SU-DHL-6 (cell line): ENCODE measurements at regions not wholly inside any gene's neighbourhood (a gene's known extent, or its start where the extent isn't known, plus 50 kb on each side); places are given as distances from the start of the nearest gene placed in this dataset.
A peak's percentile ranks its signal among the peaks of the same experiment; 100 is the strongest.

Experiments
- H2AFZ ChIP-seq: fragments of 200-600 bp; sonication (generic); 2 replicates; pipeline ENCODE4 v1.6.1; 2014; ENCODE audit warnings: low read depth, mild to moderate bottlenecking, moderate library complexity, mixed read lengths, antibody characterized with exemption, low read length; ENCODE audit not compliant: severe bottlenecking
- H3F3A ChIP-seq: fragments of 200-600 bp; shearing (Covaris generic); 2 replicates; pipeline ENCODE4 v1.6.0; 2016; ENCODE audit warnings: antibody characterized with exemption, mild to moderate bottlenecking; ENCODE audit not compliant: insufficient read depth
- H3K27ac ChIP-seq: fragments of 200-600 bp; sonication (generic); 2 replicates; pipeline ENCODE4 v1.5.1; 2016; ENCODE audit warnings: low read depth, mild to moderate bottlenecking, low read length, moderate library complexity, mixed read lengths
- H3K27me3 ChIP-seq: fragments of 200-600 bp; sonication (generic), shearing (Covaris generic); 2 replicates; pipeline ENCODE4 v1.6.0; 2014; ENCODE audit warnings: mild to moderate bottlenecking, low read length
- H3K36me3 ChIP-seq: fragments of 200-600 bp; sonication (generic); 2 replicates; pipeline ENCODE4 v1.6.1; 2014; ENCODE audit warnings: mild to moderate bottlenecking, low read length, mixed read lengths
- H3K4me2 ChIP-seq: fragments of 300-600, 200-600 bp; shearing (Covaris generic), sonication (generic); 2 replicates; pipeline ENCODE4 v1.6.0; 2014; ENCODE audit warnings: low read length, low read depth, mild to moderate bottlenecking; ENCODE audit not compliant: poor library complexity, severe bottlenecking
- H3K4me3 ChIP-seq: fragments of 200-600 bp; sonication (generic); 2 replicates; pipeline ENCODE4 v1.5.1; 2014; ENCODE audit warnings: antibody characterized with exemption, low read length, mild to moderate bottlenecking, mixed read lengths; ENCODE audit not compliant: insufficient read depth, poor library complexity, severe bottlenecking
- H3K79me2 ChIP-seq: fragments of 200-600 bp; sonication (generic); 2 replicates; pipeline ENCODE4 v1.6.1; 2014; ENCODE audit warnings: mild to moderate bottlenecking, low read length, moderate library complexity; ENCODE audit not compliant: insufficient read depth
- H3K9ac ChIP-seq: fragments of 200-600 bp; sonication (generic); 2 replicates; pipeline ENCODE4 v1.7.0; 2014; ENCODE audit warnings: mild to moderate bottlenecking, low read length
- H3K9me2 ChIP-seq: fragments of 200-600 bp; sonication (generic); replicated peaks from 2 replicates; pipeline ENCODE4 v1.6.1; 2014; ENCODE audit warnings: low read length; ENCODE audit not compliant: insufficient read depth
- H3K9me3 ChIP-seq: fragments of 200-600 bp; sonication (generic); 2 replicates; pipeline ENCODE4 v1.6.1; 2014; ENCODE audit warnings: low read length, mixed read lengths; ENCODE audit not compliant: insufficient read depth
- H4K20me1 ChIP-seq: fragments of 200-600 bp; sonication (generic); 2 replicates; pipeline ENCODE4 v1.6.1; 2014; ENCODE audit warnings: low read depth, mild to moderate bottlenecking, antibody characterized with exemption, low read length, moderate library complexity, mixed read lengths
- CTCF ChIP-seq: fragments of 200-600 bp; sonication (generic); IDR thresholded peaks from one replicate; pipeline ENCODE4 v1.5.1; 2017; ENCODE audit warnings: antibody characterized with exemption, mild to moderate bottlenecking, low read length, moderate library complexity; ENCODE audit not compliant: insufficient read depth, poor library complexity, severe bottlenecking
- EZH2phosphoT487 ChIP-seq: fragments of 200-600 bp; sonication (generic), shearing (Covaris generic); conservative IDR thresholded peaks from 2 replicates; pipeline ENCODE4 v1.6.1; 2018; ENCODE audit warnings: mild to moderate bottlenecking, antibody characterized with exemption, low read length, moderate library complexity, mixed read lengths

GRCh38 chr9:109971226-109971625 lies 191.2 kb downstream of the PALM2AKAP2 start:
- H3K4me2 ChIP-seq = peak overlapping the region; percentile 55
- H3K4me3 ChIP-seq = no peak overlapping the region
- no peak overlapping the region for H2AFZ ChIP-seq
- peaks cover 76% of the 10 kb centered on the region for H3F3A ChIP-seq
- H3K9me3 ChIP-seq = no peaks in the 10 kb centered on the region
- H4K20me1 ChIP-seq = no peaks in the 10 kb centered on the region
- no peaks in the 10 kb centered on the region for H3K36me3 ChIP-seq
- H3K27ac ChIP-seq = peak overlapping the region; percentile 94
- no peaks in the 10 kb centered on the region for H3K79me2 ChIP-seq
- no peaks in the 10 kb centered on the region for H3K27me3 ChIP-seq
- no peaks in the 10 kb centered on the region for H3K9me2 ChIP-seq
- H3K9ac ChIP-seq = peak overlapping the region; percentile 43
- TF ChIP-seq EZH2phosphoT487 (no peak), CTCF (no peak)

- H3K9ac ChIP-seq = peak overlapping the region; percentile 43
- H3K4me3 ChIP-seq = no peak overlapping the region
- peak overlapping the region; percentile 55 for H3K4me2 ChIP-seq
- no peaks in the 10 kb centered on the region for H3K36me3 ChIP-seq
- peak overlapping the region; percentile 94 for H3K27ac ChIP-seq
- no peaks in the 10 kb centered on the region for H3K79me2 ChIP-seq
- H4K20me1 ChIP-seq = no peaks in the 10 kb centered on the region
- H3F3A ChIP-seq = peaks cover 65% of the 10 kb centered on the region
- no peaks in the 10 kb centered on the region for H3K27me3 ChIP-seq
- TF ChIP-seq EZH2phosphoT487 = no peak
- peak; percentile 46 for TF ChIP-seq CTCF
- no peaks in the 10 kb centered on the region for H3K9me2 ChIP-seq
- no peak overlapping the region for H2AFZ ChIP-seq
- no peaks in the 10 kb centered on the region for H3K9me3 ChIP-seq
Observed at GRCh38 chr9:109972026-109972882, 192.3 kb downstream of the PALM2AKAP2 start.

- no peaks in the 10 kb centered on the region for H4K20me1 ChIP-seq
- peaks cover 55% of the 10 kb centered on the region for H3F3A ChIP-seq
- no peaks in the 10 kb centered on the region for H3K27me3 ChIP-seq
- H3K79me2 ChIP-seq = no peaks in the 10 kb centered on the region
- no peaks in the 10 kb centered on the region for H3K36me3 ChIP-seq
- H3K4me2 ChIP-seq = peak overlapping the region; percentile 55
- H3K4me3 ChIP-seq = no peak overlapping the region
- H3K9me3 ChIP-seq = no peaks in the 10 kb centered on the region
- peak overlapping the region; percentile 43 for H3K9ac ChIP-seq
- H3K9me2 ChIP-seq = no peaks in the 10 kb centered on the region
- peak overlapping the region; percentile 94 for H3K27ac ChIP-seq
- TF ChIP-seq CTCF (no peak), EZH2phosphoT487 (no peak)
- peak overlapping the region; percentile 37 for H2AFZ ChIP-seq
Observed at GRCh38 chr9:109973336-109973735, 193.3 kb downstream of the PALM2AKAP2 start.
